C4-2B (cell line): ENCODE measurements at regions not wholly inside any gene's neighbourhood (a gene's known extent, or its start where the extent isn't known, plus 50 kb on each side); places are given as distances from the start of the nearest gene placed in this dataset.
A peak's percentile ranks its signal among the peaks of the same experiment; 100 is the strongest.

Source experiments
- H3K27ac ChIP-seq: fragments of 450-650 bp; 2 replicates; pipeline ENCODE4 v1.5.1; 2017
- CTCF ChIP-seq: fragments of 450-650 bp; conservative IDR thresholded peaks from 2 replicates; pipeline ENCODE4 v1.5.1; 2017; ENCODE audit warnings: mild to moderate bottlenecking
- ZFX ChIP-seq: fragments of 450-650 bp; IDR thresholded peaks from 2 replicates; pipeline ENCODE4 v1.6.1; 2017

- no peak for TF ChIP-seq ZFX
- TF ChIP-seq CTCF, result no peak
- H3K27ac ChIP-seq, result no peak overlapping the region
These were observed 101.9 kb downstream of the TEX29 start for GRCh38 chr13:111422348-111422747.

GRCh38 chr13:111423168-111423785 lies 102.8 kb downstream of the TEX29 start:
- H3K27ac ChIP-seq, result no peak overlapping the region
- TF ChIP-seq CTCF (no peak), ZFX (no peak)

GRCh38 chr13:111424134-111424533 lies 103.7 kb downstream of the TEX29 start:
- no peak overlapping the region for H3K27ac ChIP-seq
- TF ChIP-seq CTCF, result no peak

- H3K27ac ChIP-seq, result no peak overlapping the region
- TF ChIP-seq ZFX, result no peak
- TF ChIP-seq CTCF, result no peak
These were observed 104.9 kb downstream of the TEX29 start for GRCh38 chr13:111425326-111425725.

GRCh38 chr13:111429064-111429558 lies 108.7 kb downstream of the TEX29 start:
- no peak overlapping the region for H3K27ac ChIP-seq
- TF ChIP-seq ZFX, result no peak
- peak; percentile 77 for TF ChIP-seq CTCF

- H3K27ac ChIP-seq, result no peak overlapping the region
- TF ChIP-seq ZFX (no peak), CTCF (no peak)
These were observed 110.8 kb downstream of the TEX29 start for GRCh38 chr13:111431206-111431605.

- H3K27ac ChIP-seq, result no peak overlapping the region
- no peak for TF ChIP-seq CTCF
- TF ChIP-seq ZFX, result no peak
These were observed 114.2 kb downstream of the TEX29 start for GRCh38 chr13:111434578-111435159.
